Fibroblast of mammary gland (primary cell): ENCODE measurements at regions not wholly inside any gene's neighbourhood (a gene's known extent, or its start where the extent isn't known, plus 50 kb on each side); places are given as distances from the start of the nearest gene placed in this dataset.

Experiments used
- DNase-seq: peaks from one replicate; pipeline ENCODE4 v3.0.0-alpha.2; 2010; ENCODE audit warnings: low read depth
- H3K4me3 ChIP-seq: 2 replicates; pipeline ENCODE4 v1.5.1; 2011; ENCODE audit warnings: low read depth, mild to moderate bottlenecking, low read length, moderate library complexity; ENCODE audit not compliant: control insufficient read depth
- TF ChIP-seq, protein P1 (sequence below): conservative IDR thresholded peaks from 2 replicates; pipeline ENCODE4 v1.5.1; 2011; ENCODE audit warnings: low read depth, low read length, inconsistent platforms; ENCODE audit not compliant: control insufficient read depth, insufficient read depth

DNA sequence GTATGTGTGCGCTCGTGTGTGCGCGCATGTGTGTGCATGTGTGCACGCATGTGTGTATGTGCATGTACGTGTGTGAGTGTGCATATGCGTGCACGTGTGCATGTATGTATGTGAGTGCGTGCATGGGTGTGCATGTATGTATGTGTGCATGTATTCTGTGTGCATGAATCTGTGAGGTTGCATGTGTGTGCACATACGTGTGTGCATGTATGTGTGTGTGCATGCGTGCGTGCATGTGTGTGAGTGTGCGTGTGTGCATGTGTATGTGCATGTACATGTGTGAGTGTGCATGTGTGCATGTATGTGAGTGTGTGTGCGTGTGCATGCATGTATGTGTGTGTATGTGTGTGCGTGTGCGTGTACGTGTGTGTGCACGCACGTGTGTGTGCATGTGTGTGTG, 241.5 kb downstream of the SHOX start:
- no peak overlapping the region for H3K4me3 ChIP-seq
- no peak for DNase-seq
- TF ChIP-seq, protein P1, sequence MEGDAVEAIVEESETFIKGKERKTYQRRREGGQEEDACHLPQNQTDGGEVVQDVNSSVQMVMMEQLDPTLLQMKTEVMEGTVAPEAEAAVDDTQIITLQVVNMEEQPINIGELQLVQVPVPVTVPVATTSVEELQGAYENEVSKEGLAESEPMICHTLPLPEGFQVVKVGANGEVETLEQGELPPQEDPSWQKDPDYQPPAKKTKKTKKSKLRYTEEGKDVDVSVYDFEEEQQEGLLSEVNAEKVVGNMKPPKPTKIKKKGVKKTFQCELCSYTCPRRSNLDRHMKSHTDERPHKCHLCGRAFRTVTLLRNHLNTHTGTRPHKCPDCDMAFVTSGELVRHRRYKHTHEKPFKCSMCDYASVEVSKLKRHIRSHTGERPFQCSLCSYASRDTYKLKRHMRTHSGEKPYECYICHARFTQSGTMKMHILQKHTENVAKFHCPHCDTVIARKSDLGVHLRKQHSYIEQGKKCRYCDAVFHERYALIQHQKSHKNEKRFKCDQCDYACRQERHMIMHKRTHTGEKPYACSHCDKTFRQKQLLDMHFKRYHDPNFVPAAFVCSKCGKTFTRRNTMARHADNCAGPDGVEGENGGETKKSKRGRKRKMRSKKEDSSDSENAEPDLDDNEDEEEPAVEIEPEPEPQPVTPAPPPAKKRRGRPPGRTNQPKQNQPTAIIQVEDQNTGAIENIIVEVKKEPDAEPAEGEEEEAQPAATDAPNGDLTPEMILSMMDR: no peak

DNA sequence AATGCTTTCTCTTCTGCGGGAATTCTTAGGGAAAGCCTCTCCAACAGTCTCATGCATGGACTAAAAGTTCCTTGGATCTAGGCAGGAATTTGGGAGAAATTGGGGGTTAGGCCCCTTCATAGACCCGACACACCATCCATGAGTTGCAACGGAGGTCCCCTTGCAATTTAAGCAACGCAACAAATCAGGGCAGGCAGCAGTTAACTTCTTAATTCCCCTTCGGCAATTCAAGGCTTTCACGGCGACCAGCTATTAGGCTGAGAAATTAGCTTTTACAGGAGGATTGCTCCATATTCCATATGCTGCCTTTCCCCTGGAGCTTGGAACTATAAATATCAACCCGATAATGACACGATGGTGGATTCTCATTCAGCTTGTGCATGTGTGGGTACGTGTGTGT, 241.0 kb downstream of the SHOX start:
- TF ChIP-seq, protein P1: no peak
- no peak overlapping the region for H3K4me3 ChIP-seq
- DNase-seq: no peak

DNA sequence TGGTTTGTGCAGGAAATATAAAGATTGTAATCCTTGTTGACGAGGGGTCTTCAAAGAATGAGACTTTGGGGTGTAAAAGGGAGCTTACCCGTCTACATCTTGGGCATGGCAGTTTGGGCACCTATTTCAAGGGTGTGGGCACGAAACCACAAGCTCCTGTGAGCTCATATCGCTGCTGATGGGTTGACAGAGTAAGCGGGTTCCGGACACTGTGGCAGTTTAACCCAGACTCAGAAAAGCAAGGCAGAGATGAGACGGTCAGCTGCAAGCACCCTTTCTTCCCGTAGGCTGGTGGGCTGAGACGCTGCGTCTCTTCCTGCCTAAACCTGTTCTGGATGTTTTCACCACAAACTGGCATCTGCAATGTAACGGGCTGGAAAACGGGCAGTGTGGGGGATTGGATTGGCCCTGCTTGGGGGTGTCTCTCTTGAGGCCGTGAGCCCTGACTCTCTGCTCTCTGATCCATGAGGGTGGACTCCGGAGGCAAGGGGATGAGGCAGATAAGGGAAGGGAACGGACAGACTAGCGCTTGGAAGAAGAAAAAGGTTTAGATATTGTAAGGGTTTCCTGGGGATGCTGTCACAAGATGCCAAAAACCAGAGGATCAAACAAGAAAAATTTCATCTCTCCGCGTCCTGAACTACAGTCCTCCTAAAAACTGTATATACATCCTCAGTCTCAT, 237.5 kb downstream of the SHOX start:
- H3K4me3 ChIP-seq: no peak overlapping the region
- TF ChIP-seq, protein P1: no peak
- DNase-seq: no peak

DNA sequence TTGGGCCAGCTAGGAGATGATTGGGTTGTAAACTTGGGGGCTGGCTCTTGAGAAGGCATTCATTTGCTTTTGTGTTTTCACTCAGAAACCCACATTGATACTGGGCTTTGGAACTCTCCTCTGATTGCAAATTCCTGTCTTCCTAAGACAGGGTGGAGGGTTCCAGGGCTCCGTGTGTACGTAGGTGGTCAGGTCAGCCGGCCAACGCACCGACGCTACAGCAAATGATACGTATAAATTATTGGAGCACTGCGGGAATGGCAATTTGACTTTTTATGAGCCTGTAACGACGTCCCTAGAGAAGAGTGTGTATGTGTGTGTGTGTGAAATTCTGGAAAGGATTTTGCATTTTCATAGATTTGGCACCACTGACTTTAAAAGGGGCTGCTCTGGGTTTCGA, 236.9 kb downstream of the SHOX start:
- TF ChIP-seq, protein P1: no peak
- H3K4me3 ChIP-seq: no peak overlapping the region
- no peak for DNase-seq

DNA sequence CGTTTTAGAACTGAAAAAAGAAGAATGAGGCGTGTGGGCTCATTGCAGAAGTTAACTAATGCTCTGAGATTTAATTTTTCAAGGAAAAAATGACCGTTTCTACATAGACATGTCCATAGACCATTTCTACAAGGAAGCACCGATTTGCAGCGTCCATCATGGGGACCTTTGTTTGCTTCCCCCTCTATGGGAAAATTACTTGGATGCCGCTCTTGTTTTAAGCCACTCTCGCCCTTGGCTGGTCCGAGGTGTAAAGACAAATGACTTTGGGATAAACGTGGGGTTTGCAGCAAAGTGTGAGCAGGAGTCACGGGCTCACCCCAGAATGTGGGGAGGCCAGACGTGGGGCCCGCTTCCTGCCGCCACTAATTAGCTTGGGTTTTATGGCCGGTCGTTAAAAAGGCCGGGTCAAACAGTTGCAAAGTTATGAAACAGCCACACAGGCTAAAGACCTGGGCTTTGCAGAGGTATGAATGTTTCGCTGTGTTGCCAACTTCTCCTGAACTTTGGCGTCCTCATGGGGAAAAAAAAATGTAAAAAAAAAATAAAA, 235.9 kb downstream of the SHOX start:
- H3K4me3 ChIP-seq: no peak overlapping the region
- no peak for DNase-seq
- TF ChIP-seq, protein P1: no peak

DNA sequence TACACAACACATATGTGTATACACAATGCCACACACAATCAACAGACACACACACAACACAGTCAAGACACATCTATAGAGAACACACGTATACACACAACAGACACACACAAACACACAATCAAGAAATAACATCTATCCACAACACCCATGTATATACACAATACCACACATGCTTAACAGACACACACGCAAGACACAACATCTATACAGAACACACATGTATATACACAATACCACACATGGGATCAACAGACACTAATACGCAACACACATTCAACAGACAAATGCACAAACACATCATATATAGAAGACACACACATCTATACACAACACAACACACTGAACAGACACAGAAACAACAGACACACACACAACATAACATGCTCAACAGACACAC, 234.8 kb downstream of the SHOX start:
- H3K4me3 ChIP-seq: no peak overlapping the region
- DNase-seq: no peak
- TF ChIP-seq, protein P1: no peak
